Neuronal stem cell (in vitro differentiated cells): ENCODE measurements at regions not wholly inside any gene's neighbourhood (a gene's known extent, or its start where the extent isn't known, plus 50 kb on each side); places are given as distances from the start of the nearest gene placed in this dataset.

Experiments used
- DNase-seq: peaks from one replicate; pipeline ENCODE4 v3.0.0-alpha.2; 2013; ENCODE audit warnings: low spot score
- H2AFZ ChIP-seq: one replicate; pipeline ENCODE4 v1.6.1; 2013; ENCODE audit warnings: mild to moderate bottlenecking, low read length, inconsistent platforms
- H2AK5ac ChIP-seq: 2 replicates; pipeline ENCODE4 v1.6.1; 2013; ENCODE audit warnings: low read depth, mild to moderate bottlenecking, inconsistent platforms, low read length, moderate library complexity, mixed read lengths
- H2BK120ac ChIP-seq: 2 replicates; pipeline ENCODE4 v1.6.1; 2013; ENCODE audit warnings: low read depth, mild to moderate bottlenecking, inconsistent platforms, low read length, moderate library complexity, mixed read lengths
- H2BK12ac ChIP-seq: one replicate; pipeline ENCODE4 v1.6.1; 2013; ENCODE audit warnings: low read length, inconsistent platforms
- H2BK15ac ChIP-seq: 2 replicates; pipeline ENCODE4 v1.6.1; 2013; ENCODE audit warnings: mild to moderate bottlenecking, low read length, inconsistent platforms, mixed read lengths
- H2BK5ac ChIP-seq: one replicate; pipeline ENCODE4 v1.6.1; 2013; ENCODE audit warnings: inconsistent platforms, mild to moderate bottlenecking, low read length, moderate library complexity
- H3K14ac ChIP-seq: one replicate; pipeline ENCODE4 v1.6.1; 2013; ENCODE audit warnings: low read length, inconsistent platforms
- H3K18ac ChIP-seq: 2 replicates; pipeline ENCODE4 v1.6.1; 2013; ENCODE audit warnings: low read length, inconsistent platforms
- H3K23ac ChIP-seq: 2 replicates; pipeline ENCODE4 v1.6.1; 2013; ENCODE audit warnings: low read depth, mild to moderate bottlenecking, mixed read lengths, low read length, inconsistent platforms; ENCODE audit not compliant: poor library complexity
- H3K27ac ChIP-seq: replicated peaks from 3 replicates; pipeline ENCODE4 v1.5.1; 2013; ENCODE audit warnings: low read length, inconsistent platforms
- H3K27me3 ChIP-seq, 3 experiments: 2 replicates each; pipeline ENCODE4 v1.6.1; 2013; ENCODE audit warnings: low read length in 3 of 3, mild to moderate bottlenecking in 2 of 3, inconsistent platforms in 1 of 3, low read depth in 1 of 3, mixed read lengths in 1 of 3, moderate library complexity in 1 of 3; ENCODE audit not compliant: control insufficient read depth in 3 of 3, insufficient read depth in 3 of 3
- H3K36me3 ChIP-seq, 2 donors: replicated peaks in 1 of 2; 2 replicates each; pipeline ENCODE4 v1.6.1; 2013; ENCODE audit warnings: low read length in 2 of 2; ENCODE audit not compliant: control insufficient read depth in 2 of 2, insufficient read depth in 2 of 2
- H3K4ac ChIP-seq: 2 replicates; pipeline ENCODE4 v1.6.1; 2013; ENCODE audit warnings: inconsistent platforms, mild to moderate bottlenecking, low read length, moderate library complexity
- H3K4me1 ChIP-seq, 2 donors: 1 replicate in 1 of 2; 2 replicates in 1 of 2; pipeline ENCODE4 v1.6.1; 2013; ENCODE audit warnings: low read length in 2 of 2, low read depth in 1 of 2; ENCODE audit not compliant: control insufficient read depth in 2 of 2, insufficient read depth in 1 of 2
- H3K4me2 ChIP-seq: one replicate; pipeline ENCODE4 v1.6.1; 2013; ENCODE audit warnings: mild to moderate bottlenecking, low read length, inconsistent platforms; ENCODE audit not compliant: insufficient read depth, poor library complexity, severe bottlenecking
- H3K4me3 ChIP-seq, 2 donors: 2 replicates each; pipeline ENCODE4 v1.5.1; 2013; ENCODE audit warnings: low read length in 2 of 2, mild to moderate bottlenecking in 2 of 2, inconsistent platforms in 1 of 2, moderate library complexity in 1 of 2
- H3K79me1 ChIP-seq: one replicate; pipeline ENCODE4 v1.6.1; 2013; ENCODE audit warnings: low read depth, mild to moderate bottlenecking, inconsistent platforms, low read length, moderate library complexity
- H3K9ac ChIP-seq: one replicate; pipeline ENCODE4 v1.6.1; 2013; ENCODE audit warnings: mild to moderate bottlenecking, low read depth, low read length, inconsistent platforms; ENCODE audit not compliant: poor library complexity
- H3K9me3 ChIP-seq, 2 donors: replicated peaks in 1 of 2; 2 replicates each; pipeline versions ENCODE3 to v1.6.1; 2013; ENCODE audit warnings: low read length in 2 of 2, mild to moderate bottlenecking in 2 of 2, inconsistent platforms in 1 of 2, low read depth in 1 of 2, mixed read lengths in 1 of 2, moderate library complexity in 1 of 2; ENCODE audit not compliant: control insufficient read depth in 2 of 2, insufficient read depth in 1 of 2
- H4K8ac ChIP-seq: one replicate; pipeline ENCODE4 v1.6.1; 2013; ENCODE audit warnings: low read depth, mild to moderate bottlenecking, inconsistent platforms, low read length, moderate library complexity
- H4K91ac ChIP-seq: one replicate; pipeline ENCODE4 v1.6.1; 2013; ENCODE audit warnings: low read length, low read depth, mild to moderate bottlenecking, inconsistent platforms; ENCODE audit not compliant: poor library complexity
- WGBS, 2 donors: extraction: QIAGEN DNeasy Blood & Tissue Kit; methylation state at CpG; one replicate each; pipeline ENCODE4 v1.1.7; 2013; ENCODE audit warnings: missing lambda C conversion rate in 2 of 2, mixed read lengths in 1 of 2; ENCODE audit not compliant: insufficient read length in 2 of 2, insufficient replicate concordance in 1 of 2; ENCODE audit errors: extremely low coverage in 2 of 2; 5-methylcytosine and 5-hydroxymethylcytosine counted together

- Histone ChIP-seq H3K18ac (no peak overlapping the region), H3K4ac (no peak overlapping the region), H2BK120ac (no peak overlapping the region), H3K4me1 (peaks cover 0 to 4% of the 10 kb centered on the region in 2 donors), H3K27me3 (no peaks in the 10 kb centered on the region), H4K8ac (no peak overlapping the region), H3K9me3 (no peaks in the 10 kb centered on the region), H3K79me1 (no peaks in the 10 kb centered on the region), H2BK15ac (no peak overlapping the region), H2BK5ac (no peak overlapping the region), H3K23ac (no peak overlapping the region), H2AFZ (no peak overlapping the region), H3K4me3 (no peak overlapping the region), H4K91ac (no peak overlapping the region), H3K36me3 (no peaks in the 10 kb centered on the region), H3K27ac (no peak overlapping the region), H3K14ac (no peak overlapping the region), H2AK5ac (no peak overlapping the region), H2BK12ac (no peak overlapping the region), H3K9ac (no peak overlapping the region), H3K4me2 (no peak overlapping the region)
- no CpG with 5 or more reads among the region's 1 CpG for WGBS, 2 donors
- DNase-seq = no peak
Observed at GRCh38 chr6:19562468-19562867, 274.7 kb upstream of the ID4 start.

GRCh38 chr6:19569563-19569962 is 267.6 kb upstream of the ID4 start:
- WGBS, 2 donors = no CpG with 5 or more reads among the region's 3 CpGs
- Histone ChIP-seq H3K23ac (no peak overlapping the region), H3K9ac (no peak overlapping the region), H3K27ac (no peak overlapping the region), H3K4me1 (peaks cover 0 to 2% of the 10 kb centered on the region in 2 donors), H3K27me3 (no peaks in the 10 kb centered on the region), H2AFZ (no peak overlapping the region), H2BK120ac (no peak overlapping the region), H3K14ac (no peak overlapping the region), H2BK12ac (no peak overlapping the region), H2BK5ac (no peak overlapping the region), H4K91ac (no peak overlapping the region), H3K36me3 (no peaks in the 10 kb centered on the region), H3K18ac (no peak overlapping the region), H3K79me1 (no peaks in the 10 kb centered on the region), H2AK5ac (no peak overlapping the region), H4K8ac (no peak overlapping the region), H3K4ac (no peak overlapping the region), H3K9me3 (no peaks in the 10 kb centered on the region), H3K4me2 (no peak overlapping the region), H3K4me3 (no peak overlapping the region), H2BK15ac (no peak overlapping the region)
- peak; percentile 4 for DNase-seq

DNA sequence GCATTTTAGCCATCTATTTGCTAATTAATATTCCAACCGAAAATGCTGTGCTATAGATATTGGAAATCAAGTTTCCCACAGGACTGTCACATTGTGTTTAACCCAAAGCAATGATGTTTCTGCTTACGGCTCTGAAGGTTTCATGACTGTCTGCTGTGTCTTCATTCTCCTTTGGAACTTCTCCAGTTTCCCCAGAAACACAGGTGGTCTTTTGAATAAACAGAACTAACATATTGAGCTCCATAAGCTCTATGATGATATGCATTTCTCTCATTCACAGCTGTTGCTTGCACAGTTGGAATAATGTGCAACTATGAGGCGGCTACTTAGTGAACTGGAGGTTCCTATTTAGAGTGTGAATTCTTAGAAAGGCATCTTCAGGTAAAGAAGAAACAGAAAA is 266.0 kb upstream of the ID4 start:
- Histone ChIP-seq H3K36me3 (no peaks in the 10 kb centered on the region), H3K4me2 (no peak overlapping the region), H2AK5ac (no peak overlapping the region), H3K27me3 (no peaks in the 10 kb centered on the region), H3K4me3 (no peak overlapping the region), H3K9ac (no peak overlapping the region), H3K9me3 (no peaks in the 10 kb centered on the region), H3K14ac (no peak overlapping the region), H4K91ac (no peak overlapping the region), H2BK5ac (no peak overlapping the region), H3K23ac (no peak overlapping the region), H3K27ac (no peak overlapping the region), H2BK12ac (no peak overlapping the region), H4K8ac (no peak overlapping the region), H2AFZ (no peak overlapping the region), H3K18ac (no peak overlapping the region), H3K4me1 (peaks cover 0 to 2% of the 10 kb centered on the region in 2 donors), H3K79me1 (no peaks in the 10 kb centered on the region), H2BK15ac (no peak overlapping the region), H3K4ac (no peak overlapping the region), H2BK120ac (no peak overlapping the region)
- no peak for DNase-seq
- WGBS, 2 donors = no CpG with 5 or more reads among the region's 3 CpGs

GRCh38 chr6:19578481-19578880 is 258.7 kb upstream of the ID4 start:
- no peak overlapping the region for H3K4ac ChIP-seq
- no CpG with 5 or more reads among the region's 4 CpGs for WGBS, 2 donors
- no peak for DNase-seq
- H2AK5ac ChIP-seq = no peak overlapping the region
- H2AFZ ChIP-seq = no peak overlapping the region
- no peaks in the 10 kb centered on the region for H3K4me1 ChIP-seq
- no peak overlapping the region for H3K18ac ChIP-seq
- no peaks in the 10 kb centered on the region for H3K27me3 ChIP-seq
- no peak overlapping the region for H2BK5ac ChIP-seq
- no peak overlapping the region for H3K4me3 ChIP-seq
- H3K4me2 ChIP-seq = no peak overlapping the region
- H4K8ac ChIP-seq = no peak overlapping the region
- no peak overlapping the region for H3K23ac ChIP-seq
- no peaks in the 10 kb centered on the region for H3K79me1 ChIP-seq
- H3K9me3 ChIP-seq = no peaks in the 10 kb centered on the region
- no peak overlapping the region for H4K91ac ChIP-seq
- H3K14ac ChIP-seq = no peak overlapping the region
- H3K9ac ChIP-seq = no peak overlapping the region
- no peak overlapping the region for H2BK120ac ChIP-seq
- no peaks in the 10 kb centered on the region for H3K36me3 ChIP-seq
- no peak overlapping the region for H2BK15ac ChIP-seq
- no peak overlapping the region for H2BK12ac ChIP-seq
- no peak overlapping the region for H3K27ac ChIP-seq
